HUES6 (cell line): ENCODE measurements at regions not wholly inside any gene's neighbourhood (a gene's known extent, or its start where the extent isn't known, plus 50 kb on each side); places are given as distances from the start of the nearest gene placed in this dataset.
"Not testable (repeated sequence)": the region's sequence is repeated elsewhere in the genome, so short reads cannot be mapped to it uniquely, and the experiment has no call there.

Experiments used
- H3K27ac ChIP-seq: 2 replicates; pipeline ENCODE4 v1.7.0; 2013; ENCODE audit warnings: low read depth, mild to moderate bottlenecking, low read length, inconsistent platforms
- H3K27me3 ChIP-seq: 2 replicates; pipeline ENCODE4 v1.6.1; 2013; ENCODE audit warnings: low read length; ENCODE audit not compliant: control insufficient read depth, insufficient read depth
- H3K36me3 ChIP-seq: 2 replicates; pipeline ENCODE4 v1.6.1; 2013; ENCODE audit warnings: low read length; ENCODE audit not compliant: control insufficient read depth, insufficient read depth
- H3K4me1 ChIP-seq: 2 replicates; pipeline ENCODE4 v1.6.1; 2013; ENCODE audit warnings: low read length; ENCODE audit not compliant: control insufficient read depth, insufficient read depth
- H3K4me3 ChIP-seq: 2 replicates; pipeline ENCODE4 v1.5.1; 2013; ENCODE audit warnings: low read depth, low read length
- H3K9ac ChIP-seq: one replicate; pipeline ENCODE4 v1.6.1; 2013; ENCODE audit warnings: mild to moderate bottlenecking, low read length
- H3K9me3 ChIP-seq: 2 replicates; pipeline ENCODE4 v1.6.1; 2013; ENCODE audit warnings: low read depth, low read length; ENCODE audit not compliant: control insufficient read depth, insufficient read depth

DNA sequence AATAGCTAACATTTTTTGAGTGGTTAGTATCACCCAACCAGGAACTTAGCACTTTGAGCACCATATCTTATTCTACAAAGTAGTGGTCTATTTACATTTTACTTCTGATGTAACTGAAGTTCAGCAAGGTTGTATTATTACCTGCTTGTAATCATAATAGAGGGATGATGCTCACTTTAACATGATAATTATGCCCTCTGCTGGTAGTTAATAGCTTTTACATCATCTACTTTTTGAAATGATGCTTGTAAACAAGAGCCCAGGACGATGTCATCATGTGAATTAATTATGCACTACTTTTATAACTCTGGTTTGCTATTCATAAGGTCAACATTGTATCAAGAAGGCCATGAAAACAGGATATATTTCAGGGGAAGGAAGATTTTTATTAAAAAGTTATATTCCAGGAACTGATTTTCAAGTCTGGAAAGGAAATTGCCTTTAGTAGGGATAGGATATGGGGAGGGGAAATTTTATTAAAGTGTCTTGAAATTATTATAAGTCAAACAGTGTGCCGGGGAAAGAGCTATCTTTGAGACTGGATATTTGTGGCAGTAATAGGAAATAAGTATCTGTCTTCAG lies 80.3 kb upstream of the SCIN start:
- H3K9ac ChIP-seq, result no peak overlapping the region
- no peak overlapping the region for H3K4me3 ChIP-seq
- H3K27ac ChIP-seq, result no peak overlapping the region
- no peaks in the 10 kb centered on the region for H3K9me3 ChIP-seq
- H3K36me3 ChIP-seq, result no peaks in the 10 kb centered on the region
- H3K4me1 ChIP-seq, result no peaks in the 10 kb centered on the region; the same call in 1 of the 2 replicates
- H3K27me3 ChIP-seq, result no peaks in the 10 kb centered on the region

DNA sequence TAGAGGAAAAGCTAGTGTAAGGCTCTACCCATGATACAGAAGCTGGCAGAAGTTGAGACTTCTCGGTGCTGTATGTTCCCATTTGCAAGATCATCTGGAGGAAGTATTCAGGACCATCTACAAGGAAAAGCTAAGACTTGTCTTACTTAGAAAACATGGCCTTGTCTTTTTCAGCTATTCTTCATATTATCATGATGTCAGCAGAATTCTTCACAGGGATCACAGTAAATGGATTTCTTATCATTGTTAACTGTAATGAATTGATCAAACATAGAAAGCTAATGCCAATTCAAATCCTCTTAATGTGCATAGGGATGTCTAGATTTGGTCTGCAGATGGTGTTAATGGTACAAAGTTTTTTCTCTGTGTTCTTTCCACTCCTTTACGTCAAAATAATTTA lies 79.6 kb upstream of the SCIN start:
- Histone ChIP-seq H3K4me3 (no peak overlapping the region), H3K27ac (no peak overlapping the region), H3K36me3 (no peaks in the 10 kb centered on the region), H3K9me3 (no peaks in the 10 kb centered on the region), H3K4me1 (no peaks in the 10 kb centered on the region; the same call in 1 of the 2 replicates), H3K9ac (no peak overlapping the region), H3K27me3 (no peaks in the 10 kb centered on the region)

GRCh38 chr7:12491526-12491925 lies 79.0 kb upstream of the SCIN start:
- H3K9me3 ChIP-seq, result no peaks in the 10 kb centered on the region
- H3K9ac ChIP-seq, result no peak overlapping the region
- no peaks in the 10 kb centered on the region for H3K36me3 ChIP-seq
- no peak overlapping the region for H3K27ac ChIP-seq
- no peak overlapping the region for H3K4me3 ChIP-seq
- H3K27me3 ChIP-seq, result no peaks in the 10 kb centered on the region
- H3K4me1 ChIP-seq, result no peaks in the 10 kb centered on the region; the same call in 1 of the 2 replicates

GRCh38 chr7:12493407-12493806 lies 77.1 kb upstream of the SCIN start:
- H3K27me3 ChIP-seq, result no peaks in the 10 kb centered on the region
- no peak overlapping the region for H3K9ac ChIP-seq
- no peaks in the 10 kb centered on the region for H3K9me3 ChIP-seq
- no peak overlapping the region for H3K4me3 ChIP-seq
- no peaks in the 10 kb centered on the region; the same call in 1 of the 2 replicates for H3K4me1 ChIP-seq
- H3K36me3 ChIP-seq, result no peaks in the 10 kb centered on the region
- no peak overlapping the region for H3K27ac ChIP-seq

DNA sequence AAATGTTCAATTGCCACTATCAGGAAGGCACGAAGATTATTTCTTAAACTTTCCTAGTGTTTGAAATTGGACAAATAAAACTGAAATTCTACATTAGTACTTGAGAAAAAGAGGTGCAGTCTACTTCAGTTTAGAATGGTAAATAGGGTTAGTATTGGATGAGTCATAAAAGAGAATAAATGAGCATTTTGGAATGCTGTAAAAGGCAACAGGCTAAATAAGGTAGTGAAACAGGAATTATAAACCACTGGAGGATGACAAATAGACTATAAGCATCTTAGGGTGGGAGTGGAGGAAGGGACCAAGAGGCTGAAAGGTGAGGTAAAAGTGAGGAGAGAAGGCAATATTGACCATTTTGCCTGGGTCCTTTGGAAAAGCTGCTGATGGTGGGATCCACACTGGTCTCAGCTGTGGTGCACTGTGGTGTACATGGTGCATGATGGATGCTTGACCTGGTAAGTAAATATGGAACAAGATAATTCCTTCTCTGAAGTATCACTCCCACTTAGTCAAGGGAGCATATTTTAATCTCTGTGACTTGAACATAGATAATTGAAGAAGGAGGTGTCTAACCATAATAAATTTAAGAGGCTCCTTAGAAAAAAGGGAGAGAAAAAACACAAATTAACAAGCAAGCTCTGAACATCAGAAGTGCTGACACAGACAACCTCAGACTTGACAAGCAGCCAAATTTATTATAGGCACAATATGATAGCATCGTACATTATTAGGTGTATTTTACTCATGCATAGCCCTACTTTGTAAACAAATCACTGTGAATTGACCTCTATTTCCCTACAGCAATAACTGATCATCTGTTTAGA lies 76.4 kb upstream of the SCIN start:
- Histone ChIP-seq H3K9ac (no peak overlapping the region), H3K27me3 (no peaks in the 10 kb centered on the region), H3K27ac (no peak overlapping the region), H3K4me1 (no peaks in the 10 kb centered on the region; the same call in 1 of the 2 replicates), H3K4me3 (no peak overlapping the region), H3K36me3 (no peaks in the 10 kb centered on the region), H3K9me3 (no peaks in the 10 kb centered on the region)

- Histone ChIP-seq H3K4me1 (no peaks in the 10 kb centered on the region; the same call in 1 of the 2 replicates), H3K27ac (no peak overlapping the region), H3K4me3 (no peak overlapping the region), H3K36me3 (no peaks in the 10 kb centered on the region), H3K9ac (no peak overlapping the region), H3K9me3 (no peaks in the 10 kb centered on the region), H3K27me3 (no peaks in the 10 kb centered on the region)
These were observed 75.9 kb upstream of the SCIN start for GRCh38 chr7:12494687-12495024.

DNA sequence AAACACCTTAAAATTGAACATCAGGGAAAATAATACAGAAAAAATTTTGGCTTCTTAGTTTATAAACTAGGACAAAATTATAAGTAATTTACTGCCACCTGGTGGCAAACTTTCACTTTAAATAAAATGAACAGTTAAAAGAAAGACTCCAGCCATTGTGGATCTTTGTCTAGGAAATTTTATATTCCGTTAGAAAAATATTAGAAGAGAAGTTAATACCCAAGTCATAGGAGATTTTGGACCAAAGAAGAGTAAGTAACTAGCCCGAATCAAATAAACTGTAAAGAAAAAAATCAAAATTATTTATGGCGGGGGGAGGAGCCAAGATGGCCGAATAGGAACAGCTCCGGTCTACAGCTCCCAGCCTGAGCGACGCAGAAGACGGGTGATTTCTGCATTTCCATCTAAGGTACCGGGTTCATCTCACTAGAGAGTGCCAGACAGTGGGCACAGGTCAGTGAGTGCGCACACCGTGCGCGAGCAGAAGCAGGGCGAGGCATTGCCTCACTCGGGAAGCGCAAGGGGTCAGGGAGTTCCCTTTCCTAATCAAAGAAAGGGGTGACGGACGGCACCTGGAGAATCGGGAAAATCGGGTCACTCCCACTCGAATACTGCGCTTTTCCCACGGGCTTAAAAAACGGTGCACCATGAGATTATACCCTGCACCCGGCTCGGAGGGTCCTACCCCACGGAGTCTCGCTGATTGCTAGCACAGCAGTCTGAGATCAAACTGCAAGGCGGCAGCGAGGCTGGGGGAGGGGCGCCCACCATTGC lies 73.4 kb upstream of the SCIN start:
- not testable (repeated sequence) for H3K4me1 ChIP-seq, H3K9me3 ChIP-seq, H3K36me3 ChIP-seq, H3K27me3 ChIP-seq
- Histone ChIP-seq H3K9ac (peak overlapping the region; percentile 77), H3K27ac (0 out of 2 replicates have a peak overlapping the region, but pooled peaks have one; percentile 57), H3K4me3 (peak overlapping the region; percentile 65)

GRCh38 chr7:12504149-12504548 lies 66.4 kb upstream of the SCIN start:
- Histone ChIP-seq H3K36me3 (no peaks in the 10 kb centered on the region), H3K27me3 (no peaks in the 10 kb centered on the region), H3K9ac (no peak overlapping the region), H3K27ac (no peak overlapping the region; the same call in 1 of the 2 replicates), H3K4me1 (no peaks in the 10 kb centered on the region; the same call in 1 of the 2 replicates), H3K4me3 (no peak overlapping the region), H3K9me3 (no peaks in the 10 kb centered on the region)

- no peaks in the 10 kb centered on the region; the same call in 1 of the 2 replicates for H3K4me1 ChIP-seq
- H3K9me3 ChIP-seq, result no peaks in the 10 kb centered on the region
- H3K27ac ChIP-seq, result no peak overlapping the region
- no peak overlapping the region for H3K9ac ChIP-seq
- H3K36me3 ChIP-seq, result no peaks in the 10 kb centered on the region
- no peak overlapping the region for H3K4me3 ChIP-seq
- H3K27me3 ChIP-seq, result no peaks in the 10 kb centered on the region
These were observed 62.5 kb upstream of the SCIN start for GRCh38 chr7:12508005-12508404.

DNA sequence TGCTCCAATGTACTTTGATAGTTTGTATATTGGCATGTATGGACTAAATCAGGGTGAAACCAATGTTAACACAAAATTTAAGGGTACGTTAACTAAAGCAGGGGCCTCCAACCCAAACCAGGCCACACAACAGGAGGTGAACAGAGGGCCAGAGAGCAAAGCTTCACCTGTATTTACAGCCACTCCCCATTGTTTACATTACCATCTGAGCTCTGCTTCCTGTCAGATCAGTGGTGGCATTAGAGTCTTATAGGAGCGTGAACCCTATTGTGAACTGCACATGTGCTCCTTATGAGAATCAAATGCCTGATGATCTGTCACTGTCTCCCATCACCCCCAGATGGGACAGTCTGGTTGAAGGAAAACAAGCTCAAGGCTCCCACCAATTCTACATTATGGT lies 62.0 kb upstream of the SCIN start:
- no peak overlapping the region for H3K9ac ChIP-seq
- H3K36me3 ChIP-seq, result no peaks in the 10 kb centered on the region
- H3K27ac ChIP-seq, result no peak overlapping the region
- H3K4me1 ChIP-seq, result no peaks in the 10 kb centered on the region; the same call in 1 of the 2 replicates
- no peaks in the 10 kb centered on the region for H3K9me3 ChIP-seq
- no peaks in the 10 kb centered on the region for H3K27me3 ChIP-seq
- H3K4me3 ChIP-seq, result no peak overlapping the region

DNA sequence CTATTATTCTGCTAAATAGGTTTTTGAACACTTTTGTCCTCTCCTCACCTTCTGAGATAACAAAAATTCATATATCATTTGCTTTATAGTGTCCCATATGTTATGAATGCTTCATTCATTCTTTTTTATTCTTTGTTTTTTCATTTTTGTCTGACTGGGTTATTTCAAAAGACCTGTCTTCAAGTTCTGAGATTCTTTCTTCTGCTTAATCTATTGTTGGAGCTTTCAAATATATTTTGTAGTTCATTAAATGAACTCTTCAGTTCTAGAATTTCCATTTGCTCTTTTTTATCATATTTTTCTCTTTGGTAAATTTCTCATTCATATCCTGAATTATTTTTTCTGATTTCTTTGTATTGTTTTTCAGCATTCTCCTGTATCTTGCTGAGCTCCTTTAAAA lies 53.1 kb upstream of the SCIN start:
- Histone ChIP-seq H3K4me1 (no peaks in the 10 kb centered on the region), H3K9ac (no peak overlapping the region), H3K4me3 (no peak overlapping the region), H3K27me3 (no peaks in the 10 kb centered on the region), H3K36me3 (no peaks in the 10 kb centered on the region), H3K27ac (no peak overlapping the region), H3K9me3 (peaks cover 7% of the 10 kb centered on the region; the same call in 1 of the 2 replicates)
